Upper lobe of left lung (tissue), 6 donors: ENCODE measurements at regions not wholly inside any gene's neighbourhood (a gene's known extent, or its start where the extent isn't known, plus 50 kb on each side); places are given as distances from the start of the nearest gene placed in this dataset.

Source experiments
- ATAC-seq, 2 donors: fragments of 200-7000 bp; cut with Tn5 transposase; one replicate each; pipeline ENCODE4 v1.9.1; 2022; ENCODE audit warnings: mild to moderate bottlenecking in 2 of 2, moderate library complexity in 2 of 2; ENCODE audit not compliant: low FRiP score in 2 of 2
- DNase-seq, 2 donors: peaks; one replicate each; pipeline ENCODE4 v3.0.0-alpha.2; 2019 to 2020
- H3K27ac ChIP-seq, 4 donors: fragments of 200-600 bp; sonication (generic); one replicate each; pipeline ENCODE4 v1.5.1; 2016 to 2019
- H3K27me3 ChIP-seq, 4 donors: fragments of 200-600 bp; sonication (generic); one replicate each; pipeline ENCODE4 v1.5.1; 2017 to 2019
- H3K36me3 ChIP-seq, 4 donors: fragments of 200-600 bp; sonication (generic); one replicate each; pipeline ENCODE4 v1.5.1; 2016 to 2019
- H3K4me1 ChIP-seq, 4 donors: fragments of 200-600 bp; sonication (generic); one replicate each; pipeline ENCODE4 v1.5.1; 2018 to 2019
- H3K4me3 ChIP-seq, 4 donors: fragments of 200-600 bp; sonication (generic); one replicate each; pipeline ENCODE4 v1.5.1; 2017 to 2019; ENCODE audit warnings: mild to moderate bottlenecking in 2 of 4, moderate library complexity in 1 of 4
- H3K9me3 ChIP-seq, 4 donors: fragments of 200-600 bp; sonication (generic); one replicate each; pipeline ENCODE4 v1.5.1; 2018 to 2019
- EP300 ChIP-seq, 4 donors: sonication (generic); formaldehyde crosslinking; IDR thresholded peaks; one replicate each; pipeline ENCODE4 v1.5.1; 2017; ENCODE audit warnings: antibody characterized with exemption in 4 of 4, control low read depth in 2 of 4
- POLR2A ChIP-seq, 4 donors: fragments of 450-650 bp; IDR thresholded peaks; one replicate each; pipeline ENCODE4 v1.5.1; 2016 to 2017; ENCODE audit warnings: antibody characterized with exemption in 4 of 4, mild to moderate bottlenecking in 2 of 4
- POLR2AphosphoS5 ChIP-seq, 2 donors: sonication (generic); formaldehyde crosslinking; IDR thresholded peaks; one replicate each; pipeline ENCODE4 v1.5.1; 2017; ENCODE audit warnings: antibody characterized with exemption in 2 of 2
- WGBS, 2 donors: methylation state at CpG; one replicate each; pipeline ENCODE4 v1.1.5; 2017 to 2018; 5-methylcytosine and 5-hydroxymethylcytosine counted together
- TF ChIP-seq, protein P1 (sequence below), 6 experiments: fragments of 450-650 bp in 4 of 6; fragments of 200-600 bp in 2 of 6; sonication (generic) in 2 of 6; IDR thresholded peaks; one replicate each; pipeline ENCODE4 v1.5.1; 2016 to 2019; ENCODE audit warnings: antibody characterized with exemption in 6 of 6
- donor health status: DM: no; HTN: no; CAD: no; lungs with moderate emphysema.
- donor health status: DM: no; HTN: yes; CAD: no; lungs with severe emphysema.

DNA sequence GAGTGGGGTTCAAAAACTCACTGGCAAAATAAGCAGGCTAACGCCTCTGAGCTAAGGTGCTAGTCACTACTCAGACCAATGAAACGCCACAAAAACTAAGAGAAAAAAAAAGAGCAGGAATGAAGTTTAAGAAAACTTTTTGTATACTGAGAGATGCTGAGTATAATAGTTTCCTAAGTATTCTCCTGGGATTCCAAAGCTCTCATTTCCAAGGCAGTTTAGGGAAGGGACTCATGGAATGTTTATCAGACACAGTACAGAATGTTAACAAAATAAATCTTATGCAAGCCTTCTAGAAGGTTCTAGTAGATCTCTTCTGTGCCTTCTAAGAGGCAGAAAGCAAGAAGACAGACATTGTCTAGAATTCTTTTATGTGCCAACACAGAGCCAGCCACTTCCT is 361.9 kb downstream of the MTRR start:
- no peak for DNase-seq
- TF ChIP-seq POLR2AphosphoS5 (IDR thresholded peaks at IDR 0.05) (no peak), EP300 (IDR thresholded peaks at IDR 0.05) (no peak), POLR2A (IDR thresholded peaks at IDR 0.05) (no peak)
- TF ChIP-seq, protein P1, sequence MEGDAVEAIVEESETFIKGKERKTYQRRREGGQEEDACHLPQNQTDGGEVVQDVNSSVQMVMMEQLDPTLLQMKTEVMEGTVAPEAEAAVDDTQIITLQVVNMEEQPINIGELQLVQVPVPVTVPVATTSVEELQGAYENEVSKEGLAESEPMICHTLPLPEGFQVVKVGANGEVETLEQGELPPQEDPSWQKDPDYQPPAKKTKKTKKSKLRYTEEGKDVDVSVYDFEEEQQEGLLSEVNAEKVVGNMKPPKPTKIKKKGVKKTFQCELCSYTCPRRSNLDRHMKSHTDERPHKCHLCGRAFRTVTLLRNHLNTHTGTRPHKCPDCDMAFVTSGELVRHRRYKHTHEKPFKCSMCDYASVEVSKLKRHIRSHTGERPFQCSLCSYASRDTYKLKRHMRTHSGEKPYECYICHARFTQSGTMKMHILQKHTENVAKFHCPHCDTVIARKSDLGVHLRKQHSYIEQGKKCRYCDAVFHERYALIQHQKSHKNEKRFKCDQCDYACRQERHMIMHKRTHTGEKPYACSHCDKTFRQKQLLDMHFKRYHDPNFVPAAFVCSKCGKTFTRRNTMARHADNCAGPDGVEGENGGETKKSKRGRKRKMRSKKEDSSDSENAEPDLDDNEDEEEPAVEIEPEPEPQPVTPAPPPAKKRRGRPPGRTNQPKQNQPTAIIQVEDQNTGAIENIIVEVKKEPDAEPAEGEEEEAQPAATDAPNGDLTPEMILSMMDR (IDR thresholded peaks at IDR 0.05): no peak
- no peak overlapping the region for H3K27ac ChIP-seq
- no peaks in the 10 kb centered on the region for H3K36me3 ChIP-seq
- H3K27me3 ChIP-seq: no peaks in the 10 kb centered on the region
- WGBS, 2 donors: 61 to 68% methylated on average over 2 of the region's 2 CpGs
- no peak for ATAC-seq
- no peak overlapping the region for H3K4me3 ChIP-seq
- no peaks in the 10 kb centered on the region for H3K9me3 ChIP-seq
- H3K4me1 ChIP-seq: no peaks in the 10 kb centered on the region

GRCh38 chr5:8233479-8233878 is 364.5 kb downstream of the MTRR start:
- TF ChIP-seq POLR2AphosphoS5 (IDR thresholded peaks at IDR 0.05) (no peak), POLR2A (IDR thresholded peaks at IDR 0.05) (no peak), EP300 (IDR thresholded peaks at IDR 0.05) (no peak)
- TF ChIP-seq, protein P1 (IDR thresholded peaks at IDR 0.05): no peak
- no peaks in the 10 kb centered on the region for H3K36me3 ChIP-seq
- H3K9me3 ChIP-seq: no peaks in the 10 kb centered on the region

DNA sequence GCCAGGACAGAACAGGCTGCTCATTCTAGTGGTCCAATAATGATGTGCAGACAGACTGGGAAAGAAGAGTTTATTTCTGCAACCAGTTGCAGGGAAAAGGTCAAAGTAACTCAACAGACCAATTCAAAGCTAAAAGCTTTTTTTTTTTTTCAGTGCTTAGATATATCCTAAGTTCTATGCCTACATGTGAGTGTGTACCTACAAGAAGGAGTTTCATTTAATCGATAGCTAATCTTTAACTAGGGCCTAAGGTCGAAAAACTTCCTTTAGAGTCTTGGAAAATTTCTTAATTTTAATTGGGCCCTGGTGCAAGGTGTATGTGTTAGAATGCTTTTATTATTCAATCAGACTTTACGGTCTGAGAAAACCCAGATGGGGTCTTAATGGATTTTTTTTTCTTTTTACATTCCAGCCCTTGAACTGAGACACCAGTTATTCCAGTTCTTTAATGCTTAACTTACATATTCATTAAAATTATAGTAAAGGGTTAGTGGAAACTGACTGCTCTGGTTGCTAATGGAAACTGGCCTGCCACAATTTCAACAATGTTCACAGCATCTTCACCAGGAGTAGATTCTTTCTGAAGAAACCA is 365.3 kb downstream of the MTRR start:
- TF ChIP-seq EP300 (IDR thresholded peaks at IDR 0.05) (no peak), POLR2A (IDR thresholded peaks at IDR 0.05) (no peak), POLR2AphosphoS5 (IDR thresholded peaks at IDR 0.05) (no peak)
- no peak for DNase-seq
- ATAC-seq: no peak
- Histone ChIP-seq H3K36me3 (no peaks in the 10 kb centered on the region), H3K27me3 (no peaks in the 10 kb centered on the region), H3K4me1 (no peaks in the 10 kb centered on the region), H3K27ac (no peak overlapping the region), H3K9me3 (no peaks in the 10 kb centered on the region), H3K4me3 (no peak overlapping the region)
- 40 to 68% methylated on average over 3 of the region's 3 CpGs for WGBS, 2 donors

More at GRCh38 chr5:8233479-8233878, 364.5 kb downstream of the MTRR start:
- no peaks in the 10 kb centered on the region for H3K27me3 ChIP-seq
- no peak overlapping the region for H3K27ac ChIP-seq
- no peak for ATAC-seq
- H3K4me1 ChIP-seq: no peaks in the 10 kb centered on the region
- H3K4me3 ChIP-seq: no peak overlapping the region
- DNase-seq: no peak

DNA sequence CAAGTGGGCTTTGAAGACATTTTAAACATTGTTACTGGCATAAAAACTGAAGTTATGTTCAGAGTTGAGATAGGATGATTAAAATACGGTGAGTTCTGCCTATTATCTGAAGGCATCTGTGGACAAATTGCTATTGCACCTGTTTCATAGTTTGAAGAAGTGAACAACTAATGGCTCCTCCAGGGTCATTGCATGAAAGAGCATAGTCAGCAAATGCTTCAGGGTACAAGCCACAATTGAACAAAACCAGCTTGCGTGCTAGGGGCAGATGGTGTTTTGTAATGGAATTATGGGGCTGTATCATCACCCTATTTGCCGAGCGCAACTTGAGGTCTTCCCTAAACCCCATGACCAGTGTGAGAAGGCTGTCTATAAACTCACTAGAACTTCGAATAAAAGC is 369.1 kb downstream of the MTRR start:
- DNase-seq (no peak), ATAC-seq (no peak)
- Histone ChIP-seq H3K27me3 (no peaks in the 10 kb centered on the region), H3K4me1 (no peaks in the 10 kb centered on the region), H3K27ac (no peak overlapping the region), H3K4me3 (no peak overlapping the region), H3K36me3 (no peaks in the 10 kb centered on the region), H3K9me3 (no peaks in the 10 kb centered on the region)
- WGBS, 2 donors: 89 to 90% methylated on average over 5 of the region's 5 CpGs
- TF ChIP-seq, protein P1 (IDR thresholded peaks at IDR 0.05): no peak
- TF ChIP-seq POLR2A (IDR thresholded peaks at IDR 0.05) (no peak), EP300 (IDR thresholded peaks at IDR 0.05) (no peak), POLR2AphosphoS5 (IDR thresholded peaks at IDR 0.05) (no peak)

GRCh38 chr5:8239198-8239597 is 370.2 kb downstream of the MTRR start:
- DNase-seq (no peak), ATAC-seq (no peak)
- 79 to 82% methylated on average over 5 of the region's 5 CpGs for WGBS, 2 donors
- H3K9me3 ChIP-seq: no peaks in the 10 kb centered on the region
- H3K27ac ChIP-seq: no peak overlapping the region
- H3K27me3 ChIP-seq: no peaks in the 10 kb centered on the region
- TF ChIP-seq POLR2AphosphoS5 (IDR thresholded peaks at IDR 0.05) (no peak), POLR2A (IDR thresholded peaks at IDR 0.05) (no peak), EP300 (IDR thresholded peaks at IDR 0.05) (no peak)
- TF ChIP-seq, protein P1 (IDR thresholded peaks at IDR 0.05): no peak
- H3K4me3 ChIP-seq: no peak overlapping the region
- H3K4me1 ChIP-seq: no peaks in the 10 kb centered on the region
- H3K36me3 ChIP-seq: no peaks in the 10 kb centered on the region
